NCI-H2227 (cell line): ENCODE measurements at regions not wholly inside any gene's neighbourhood (a gene's known extent, or its start where the extent isn't known, plus 50 kb on each side); places are given as distances from the start of the nearest gene placed in this dataset.

Experiments used
- DNase-seq: peaks from one replicate; lab custom pipeline; 2025; ENCODE audit not compliant: unreplicated experiment; lab: John Stamatoyannopoulos, UW

GRCh38 chr2:221336967-221337366, 235.1 kb downstream of the EPHA4 start:
- DNase-seq: no peak

- peak; percentile 19 for DNase-seq
Observed at GRCh38 chr2:221337957-221338685, 234.0 kb downstream of the EPHA4 start.

GRCh38 chr2:221342388-221342787, 229.7 kb downstream of the EPHA4 start:
- DNase-seq: no peak

- DNase-seq: no peak
Observed at GRCh38 chr2:221343524-221343923, 228.6 kb downstream of the EPHA4 start.

GRCh38 chr2:221345516-221345915, 226.6 kb downstream of the EPHA4 start:
- no peak for DNase-seq

GRCh38 chr2:221346411-221346810, 225.7 kb downstream of the EPHA4 start:
- DNase-seq: no peak

GRCh38 chr2:221347471-221347870, 224.6 kb downstream of the EPHA4 start:
- DNase-seq: no peak

GRCh38 chr2:221350616-221351015, 221.5 kb downstream of the EPHA4 start:
- DNase-seq: no peak

GRCh38 chr2:221353201-221353600, 218.9 kb downstream of the EPHA4 start:
- DNase-seq: no peak

- DNase-seq: no peak
Observed at GRCh38 chr2:221360312-221360711, 211.8 kb downstream of the EPHA4 start.

GRCh38 chr2:221360742-221361141, 211.4 kb downstream of the EPHA4 start:
- DNase-seq: no peak

- no peak for DNase-seq
Observed at GRCh38 chr2:221361633-221362032, 210.5 kb downstream of the EPHA4 start.

GRCh38 chr2:221364672-221365071, 207.4 kb downstream of the EPHA4 start:
- no peak for DNase-seq
